ENCODE measurements at regions not wholly inside any gene's neighbourhood (a gene's known extent, or its start where the extent isn't known, plus 50 kb on each side); places are given as distances from the start of the nearest gene placed in this dataset.

- DNase-seq = no peak
Measured at GRCh38 chr2:126748188-126748760, 92.3 kb downstream of the GYPC start.

- DNase-seq = no peak
Measured at GRCh38 chr2:126748929-126749518, 93.1 kb downstream of the GYPC start.

DNA sequence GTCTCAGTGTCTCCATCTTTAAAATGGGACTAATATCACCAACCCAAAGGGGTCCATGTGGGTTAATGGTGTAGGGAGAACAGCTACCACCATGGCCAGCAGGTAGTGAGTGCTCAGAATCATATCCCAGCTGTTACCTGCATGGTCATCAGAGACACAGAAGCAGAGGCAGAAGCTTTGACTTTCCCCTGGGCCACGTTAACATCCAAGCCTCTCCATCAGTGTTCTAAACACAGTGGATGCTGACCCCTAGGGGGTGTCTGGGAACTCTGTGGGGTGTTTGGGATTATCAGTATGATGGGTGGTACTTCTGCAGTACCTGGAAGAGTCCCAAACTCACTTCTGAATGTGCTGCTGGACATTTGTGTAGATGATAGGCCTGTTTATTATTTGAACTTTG is 93.6 kb downstream of the GYPC start:
- no peak for DNase-seq

- no peak for DNase-seq
Measured at GRCh38 chr2:126750506-126750905, 94.5 kb downstream of the GYPC start.

DNA sequence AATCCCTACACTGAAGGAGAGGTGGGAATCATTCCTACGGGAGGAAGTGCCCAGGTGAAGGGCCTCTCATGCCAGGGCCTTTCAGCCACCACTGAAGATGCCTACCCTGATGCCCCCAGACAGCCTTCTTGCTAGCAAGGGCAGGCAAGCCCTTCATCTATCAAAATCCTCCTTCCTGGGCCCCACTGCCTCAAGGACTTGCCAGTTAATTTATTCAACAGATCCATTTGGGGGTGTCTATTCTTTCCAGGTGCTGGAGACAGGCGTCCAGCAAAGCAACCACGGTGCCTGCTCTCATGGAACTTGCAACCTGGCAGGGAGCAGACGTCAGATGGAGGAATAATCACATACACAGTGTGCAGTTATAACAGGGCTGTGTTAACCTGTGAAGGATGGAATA is 95.5 kb downstream of the GYPC start:
- no peak for DNase-seq

DNA sequence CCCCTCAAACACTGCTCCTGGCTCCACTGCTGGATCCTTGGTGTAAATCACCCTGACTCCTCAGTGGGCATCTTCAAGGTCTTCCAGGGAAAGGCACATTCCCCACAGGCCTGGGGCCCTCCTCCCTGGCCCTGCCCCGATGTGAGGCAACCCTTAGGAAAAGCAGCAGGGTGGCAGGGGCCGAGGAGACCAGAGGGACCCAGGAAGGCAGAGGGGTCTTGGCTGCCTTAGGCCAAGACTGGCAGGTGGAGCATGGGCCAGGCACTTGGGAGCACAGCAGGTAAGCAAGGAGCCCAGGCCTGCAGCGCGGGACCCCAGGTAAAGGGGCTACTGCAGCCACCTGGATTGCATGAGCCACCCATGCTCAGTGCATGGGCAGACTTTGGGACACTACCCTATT is 96.9 kb downstream of the GYPC start:
- DNase-seq = no peak

- no peak for DNase-seq
Measured at GRCh38 chr2:126753501-126754212, 97.7 kb downstream of the GYPC start.

GRCh38 chr2:126754240-126755004 is 98.5 kb downstream of the GYPC start:
- DNase-seq = no peak

DNA sequence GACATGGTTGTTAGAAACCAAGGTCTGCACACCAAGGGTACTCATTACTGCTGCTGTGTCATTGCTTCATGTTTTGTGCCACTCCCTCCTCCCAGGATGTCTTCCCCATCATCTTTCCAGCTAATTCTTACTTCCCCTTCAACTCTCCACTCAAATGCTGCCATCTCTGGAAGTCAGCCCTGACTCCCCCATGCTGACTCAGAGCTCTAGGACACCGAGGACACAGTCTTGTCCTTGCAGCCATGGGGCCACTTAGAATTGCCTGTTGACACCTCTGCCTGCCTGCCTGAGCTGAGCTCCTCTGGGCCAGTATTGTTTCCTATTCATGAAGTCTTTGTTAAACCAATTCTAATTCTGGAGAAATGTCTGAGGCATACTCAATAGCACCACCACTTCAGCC is 100.2 kb downstream of the GYPC start:
- DNase-seq = no peak

- no peak for DNase-seq
Measured at GRCh38 chr2:126761256-126761980, 105.5 kb downstream of the GYPC start.

DNA sequence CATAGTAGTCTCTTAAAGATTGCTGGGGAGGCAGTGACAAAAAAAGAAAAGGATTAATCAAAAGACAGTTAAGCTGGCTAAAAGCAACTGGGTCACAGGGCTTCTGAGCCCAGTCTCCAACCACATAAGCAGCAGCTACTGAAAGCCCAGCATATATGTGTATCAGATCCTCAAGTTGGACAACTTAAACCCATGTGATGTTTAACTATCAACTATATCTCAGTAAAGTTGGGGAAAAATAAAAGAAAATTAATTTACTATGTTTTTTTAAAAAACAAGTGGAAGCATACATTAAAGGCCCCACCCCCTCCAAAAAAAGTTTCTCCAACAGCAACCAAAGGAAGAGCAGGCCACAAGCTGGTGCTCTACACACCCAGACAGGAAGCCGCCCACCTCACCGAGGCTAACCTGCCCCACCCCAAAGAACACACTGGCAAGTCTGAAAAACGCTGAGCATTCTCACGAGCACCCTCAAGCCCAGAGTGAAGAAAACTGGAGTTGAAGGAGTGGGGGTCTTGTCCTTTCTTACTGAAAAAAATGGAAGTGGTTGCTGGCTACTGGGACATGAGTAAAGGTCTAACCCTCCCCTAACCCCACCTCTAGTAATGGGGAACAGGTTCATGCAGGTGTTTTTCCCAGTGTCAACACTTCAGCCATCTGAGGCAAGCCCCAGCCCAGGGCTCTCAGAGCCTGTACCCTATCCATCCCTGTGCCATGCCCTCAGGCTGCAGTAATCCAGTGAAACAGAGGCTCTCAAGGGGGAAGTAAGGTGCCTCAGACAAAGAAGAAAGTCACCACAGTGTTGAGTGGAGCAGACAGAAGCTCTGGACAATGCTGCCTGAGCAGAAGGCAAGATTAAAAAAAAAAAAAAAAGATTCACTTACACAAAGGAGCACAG is 106.3 kb downstream of the GYPC start:
- DNase-seq = no peak

- DNase-seq = no peak
Measured at GRCh38 chr2:126764686-126765265, 108.8 kb downstream of the GYPC start.

GRCh38 chr2:126765395-126765794 is 109.4 kb downstream of the GYPC start:
- no peak for DNase-seq

DNA sequence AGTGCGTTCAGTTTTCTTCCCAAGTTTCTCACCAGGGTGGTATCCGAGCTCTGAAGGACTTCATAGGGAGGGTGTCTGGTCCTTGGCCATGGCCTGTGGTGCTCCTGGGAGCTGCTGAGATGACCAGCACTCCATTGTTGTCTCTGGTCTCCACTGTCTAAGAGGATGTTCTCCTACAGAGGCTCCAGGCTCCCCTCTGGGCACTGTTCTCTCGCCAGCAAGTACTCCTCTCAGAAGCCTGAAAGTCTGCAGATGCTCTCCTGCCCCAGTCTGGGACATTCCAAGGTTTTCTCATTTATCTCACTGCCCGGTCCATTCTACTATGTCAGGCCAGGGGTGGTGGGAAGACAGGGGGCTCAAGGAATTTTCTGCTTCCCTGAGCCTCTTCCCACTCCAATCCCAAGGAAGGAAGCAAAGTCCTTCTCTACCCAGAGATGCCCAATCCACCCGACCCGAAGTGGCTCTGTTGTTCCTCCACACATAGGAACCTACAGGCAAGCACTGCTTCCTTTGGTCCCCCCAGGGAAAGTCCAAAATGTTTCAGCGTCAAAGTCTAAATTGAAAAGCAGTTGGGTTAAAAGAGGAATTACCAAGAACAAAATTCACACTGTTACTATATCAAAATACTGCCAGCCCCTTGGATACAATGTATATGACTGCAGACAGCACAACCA is 110.5 kb downstream of the GYPC start:
- DNase-seq = no peak

DNA sequence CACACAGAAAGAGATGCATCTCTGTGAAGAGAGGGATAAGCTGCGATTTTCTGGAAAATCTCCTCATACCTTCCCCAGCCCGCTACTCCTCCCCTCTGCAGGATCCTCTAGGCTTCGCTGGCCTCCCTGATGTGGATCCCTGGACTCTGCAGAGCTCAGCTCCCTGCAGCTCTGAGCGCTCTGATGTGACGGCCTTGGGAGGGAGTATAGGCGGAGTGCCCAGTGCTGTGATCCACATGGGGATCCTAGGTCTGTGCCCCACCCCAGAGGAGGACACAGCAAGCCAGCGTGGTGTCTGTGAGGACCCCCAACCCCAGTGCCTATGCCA is 111.0 kb downstream of the GYPC start:
- DNase-seq = no peak

DNA sequence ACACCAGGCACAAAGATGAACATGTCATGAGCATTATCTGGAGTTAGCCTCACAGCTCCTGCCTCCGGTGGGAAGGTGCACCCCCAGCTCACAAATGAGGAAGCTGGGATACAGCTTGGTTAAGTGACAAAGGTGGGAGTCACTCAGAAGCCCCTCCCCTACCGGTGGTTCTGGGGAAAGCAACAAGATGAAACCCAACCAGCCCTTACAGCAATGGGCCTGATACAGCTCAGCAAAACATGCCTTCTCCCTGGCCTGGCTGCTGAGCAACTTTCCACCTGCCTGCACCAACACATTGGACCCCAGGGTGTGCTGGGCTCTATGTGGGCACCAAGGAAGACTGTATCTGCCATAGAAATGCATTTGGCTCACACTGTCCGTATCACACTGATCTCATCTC is 113.2 kb downstream of the GYPC start:
- no peak for DNase-seq

GRCh38 chr2:126770466-126770865 is 114.5 kb downstream of the GYPC start:
- DNase-seq = no peak

DNA sequence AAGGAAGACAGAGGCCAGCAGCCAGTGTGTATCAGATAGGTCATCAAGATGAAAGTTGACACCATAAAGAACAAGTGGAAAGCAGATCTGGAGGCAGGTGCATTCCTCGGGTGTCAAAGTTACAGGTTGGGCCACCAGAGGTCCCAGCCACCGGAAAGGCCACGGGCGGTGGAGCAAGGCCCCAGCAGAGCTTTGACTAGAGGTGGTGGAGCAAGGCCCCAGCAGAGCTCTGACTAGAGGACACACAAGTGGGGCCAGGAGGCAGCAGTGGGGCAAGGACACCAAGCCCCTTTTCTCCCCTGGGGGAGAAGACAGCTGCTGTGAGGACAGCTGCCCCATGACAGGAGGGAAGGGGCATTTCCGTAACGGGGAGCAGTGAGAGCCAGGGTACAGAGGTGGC is 115.1 kb downstream of the GYPC start:
- no peak for DNase-seq

- no peak for DNase-seq
Measured at GRCh38 chr2:126771501-126772195, 115.7 kb downstream of the GYPC start.

DNA sequence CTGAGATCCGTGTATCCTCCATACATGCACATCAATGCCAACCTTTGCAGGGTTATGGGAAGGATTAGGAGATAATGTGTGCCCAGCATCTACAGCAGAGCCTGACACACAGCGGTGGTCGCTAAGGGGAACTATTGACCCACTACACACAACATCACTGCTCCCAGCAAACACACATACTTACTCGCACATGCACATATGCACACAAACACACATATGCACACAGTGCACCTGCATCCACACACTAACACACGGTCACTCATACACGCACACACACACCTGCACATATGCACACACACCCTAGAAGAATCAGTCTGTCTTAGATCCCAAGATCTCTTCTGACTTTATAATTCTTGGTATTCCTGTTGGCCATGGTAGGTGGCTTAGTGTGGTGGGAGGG is 118.3 kb downstream of the GYPC start:
- no peak for DNase-seq

DNA sequence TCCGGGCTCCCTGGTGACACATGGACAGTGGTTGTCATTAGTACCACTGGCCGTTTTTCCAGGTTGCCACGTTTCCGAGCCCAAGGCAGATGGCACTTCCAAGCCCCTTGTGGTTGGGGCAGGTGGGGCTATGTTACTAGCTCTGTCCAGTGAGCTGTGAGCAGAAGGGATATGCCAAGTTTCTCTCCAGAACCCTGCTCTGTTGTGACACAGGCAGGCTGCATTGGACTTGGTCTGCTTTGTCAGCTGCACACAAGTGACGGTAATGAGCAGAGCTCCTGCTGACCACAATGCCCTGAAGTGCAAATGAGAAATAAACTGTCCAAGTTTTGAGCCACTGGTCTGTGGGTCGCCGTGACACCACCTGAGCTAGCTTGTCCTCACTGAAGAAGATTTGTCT is 118.8 kb downstream of the GYPC start:
- no peak for DNase-seq

All from NCI-H1105 (cell line).